ENCODE measurements at regions not wholly inside any gene's neighbourhood (a gene's known extent, or its start where the extent isn't known, plus 50 kb on each side); places are given as distances from the start of the nearest gene placed in this dataset.
"Not testable (repeated sequence)": the region's sequence is repeated elsewhere in the genome, so short reads cannot be mapped to it uniquely, and the experiment has no call there.

GRCh38 chr12:90589956-90590355 is 365.0 kb downstream of the CCER1 start:
- DNase-seq, result peak; percentile 1

GRCh38 chr12:90585640-90586304 is 369.2 kb downstream of the CCER1 start:
- no peak for DNase-seq

GRCh38 chr12:90576707-90577106 is 378.3 kb downstream of the CCER1 start:
- no peak for DNase-seq

- no peak for DNase-seq
These were observed 379.0 kb downstream of the CCER1 start for GRCh38 chr12:90575995-90576394.

GRCh38 chr12:90574676-90575075 is 380.3 kb downstream of the CCER1 start:
- no peak for DNase-seq

- DNase-seq, result no peak
These were observed 382.2 kb downstream of the CCER1 start for GRCh38 chr12:90572778-90573177.

- no peak for DNase-seq
These were observed 385.3 kb downstream of the CCER1 start for GRCh38 chr12:90569685-90570084.

GRCh38 chr12:90562671-90563070 is 392.3 kb downstream of the CCER1 start:
- no peak for DNase-seq

- no peak for DNase-seq
These were observed 406.4 kb downstream of the CCER1 start for GRCh38 chr12:90548595-90548994.

- DNase-seq, result no peak
These were observed 408.5 kb downstream of the CCER1 start for GRCh38 chr12:90546511-90546910.

- no peak for DNase-seq
These were observed 411.1 kb downstream of the CCER1 start for GRCh38 chr12:90543841-90544240.

- no peak for DNase-seq
These were observed 411.6 kb downstream of the CCER1 start for GRCh38 chr12:90543374-90543773.

- not testable (repeated sequence) for DNase-seq
These were observed 412.1 kb downstream of the CCER1 start for GRCh38 chr12:90542852-90543251.

GRCh38 chr12:90533828-90534227 is 421.1 kb downstream of the CCER1 start:
- DNase-seq, result not testable (repeated sequence)

- no peak for DNase-seq
These were observed 434.8 kb downstream of the CCER1 start for GRCh38 chr12:90520002-90520734.

GRCh38 chr12:90519285-90519684 is 435.7 kb downstream of the CCER1 start:
- no peak for DNase-seq

- no peak for DNase-seq
These were observed 439.5 kb downstream of the CCER1 start for GRCh38 chr12:90515199-90516175.

GRCh38 chr12:90514325-90514724 is 440.7 kb downstream of the CCER1 start:
- DNase-seq, result no peak

- no peak for DNase-seq
These were observed 442.5 kb downstream of the CCER1 start for GRCh38 chr12:90512518-90512917.

GRCh38 chr12:90510948-90511347 is 444.0 kb downstream of the CCER1 start:
- DNase-seq, result no peak

GRCh38 chr12:90504806-90505205 is 450.2 kb downstream of the CCER1 start:
- DNase-seq, result no peak

- DNase-seq, result no peak
These were observed 452.9 kb downstream of the CCER1 start for GRCh38 chr12:90502070-90502469.

GRCh38 chr12:90501412-90501811 is 453.6 kb downstream of the CCER1 start:
- no peak for DNase-seq
